GM12874 (cell line): ENCODE measurements at regions not wholly inside any gene's neighbourhood (a gene's known extent, or its start where the extent isn't known, plus 50 kb on each side); places are given as distances from the start of the nearest gene placed in this dataset.

Source experiments
- TF ChIP-seq, protein P1 (sequence below): IDR thresholded peaks from 2 replicates; pipeline ENCODE4 v1.5.1; 2011; ENCODE audit warnings: low read depth, mild to moderate bottlenecking, control low read depth, low read length, moderate library complexity; ENCODE audit not compliant: insufficient read depth

GRCh38 chr18:45290364-45290763 is 324.9 kb upstream of the SLC14A2 start:
- TF ChIP-seq, protein P1, sequence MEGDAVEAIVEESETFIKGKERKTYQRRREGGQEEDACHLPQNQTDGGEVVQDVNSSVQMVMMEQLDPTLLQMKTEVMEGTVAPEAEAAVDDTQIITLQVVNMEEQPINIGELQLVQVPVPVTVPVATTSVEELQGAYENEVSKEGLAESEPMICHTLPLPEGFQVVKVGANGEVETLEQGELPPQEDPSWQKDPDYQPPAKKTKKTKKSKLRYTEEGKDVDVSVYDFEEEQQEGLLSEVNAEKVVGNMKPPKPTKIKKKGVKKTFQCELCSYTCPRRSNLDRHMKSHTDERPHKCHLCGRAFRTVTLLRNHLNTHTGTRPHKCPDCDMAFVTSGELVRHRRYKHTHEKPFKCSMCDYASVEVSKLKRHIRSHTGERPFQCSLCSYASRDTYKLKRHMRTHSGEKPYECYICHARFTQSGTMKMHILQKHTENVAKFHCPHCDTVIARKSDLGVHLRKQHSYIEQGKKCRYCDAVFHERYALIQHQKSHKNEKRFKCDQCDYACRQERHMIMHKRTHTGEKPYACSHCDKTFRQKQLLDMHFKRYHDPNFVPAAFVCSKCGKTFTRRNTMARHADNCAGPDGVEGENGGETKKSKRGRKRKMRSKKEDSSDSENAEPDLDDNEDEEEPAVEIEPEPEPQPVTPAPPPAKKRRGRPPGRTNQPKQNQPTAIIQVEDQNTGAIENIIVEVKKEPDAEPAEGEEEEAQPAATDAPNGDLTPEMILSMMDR, result no peak

- TF ChIP-seq, protein P1, result no peak
Observed at GRCh38 chr18:45291621-45292615, 323.4 kb upstream of the SLC14A2 start.

DNA sequence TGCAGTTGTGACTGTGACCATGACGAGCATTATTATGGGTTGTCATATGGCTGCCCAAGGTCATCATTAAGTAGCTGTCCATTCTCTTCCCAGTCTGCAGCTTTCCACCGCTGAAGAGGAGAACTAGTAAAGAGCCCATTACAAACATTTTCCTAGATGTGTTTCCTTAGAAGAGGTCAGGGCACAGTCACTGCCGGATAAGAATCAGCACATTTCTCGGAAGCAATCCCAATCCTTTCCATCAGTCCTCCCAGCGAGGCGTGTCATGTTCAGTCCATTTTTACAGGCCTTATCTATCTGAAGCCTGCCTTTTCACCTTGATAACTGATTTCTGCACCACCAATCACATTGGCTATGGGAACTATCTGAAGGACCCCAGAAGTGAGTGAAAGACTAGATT is 319.9 kb upstream of the SLC14A2 start:
- TF ChIP-seq, protein P1, result no peak

DNA sequence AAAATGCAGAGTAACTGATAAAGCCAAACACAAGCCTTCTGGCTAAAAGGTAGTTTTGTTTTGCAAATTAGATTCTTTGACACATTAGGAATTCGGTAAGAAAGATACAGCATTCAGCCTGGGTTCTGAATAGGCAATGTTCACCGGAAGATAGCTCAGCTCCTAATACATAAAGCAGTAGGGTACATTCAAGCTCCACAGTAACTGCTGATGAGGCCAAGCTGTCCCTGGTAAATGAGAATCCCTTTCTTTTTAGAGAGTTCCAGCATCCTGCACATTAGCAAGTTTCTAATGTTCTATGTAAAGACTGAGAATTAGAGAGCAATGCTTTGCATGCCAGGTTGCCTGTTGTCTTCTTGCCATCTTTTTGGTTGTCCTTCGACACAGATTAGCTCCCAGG is 316.3 kb upstream of the SLC14A2 start:
- TF ChIP-seq, protein P1, result no peak

GRCh38 chr18:45303026-45303425 is 312.2 kb upstream of the SLC14A2 start:
- TF ChIP-seq, protein P1, result no peak

DNA sequence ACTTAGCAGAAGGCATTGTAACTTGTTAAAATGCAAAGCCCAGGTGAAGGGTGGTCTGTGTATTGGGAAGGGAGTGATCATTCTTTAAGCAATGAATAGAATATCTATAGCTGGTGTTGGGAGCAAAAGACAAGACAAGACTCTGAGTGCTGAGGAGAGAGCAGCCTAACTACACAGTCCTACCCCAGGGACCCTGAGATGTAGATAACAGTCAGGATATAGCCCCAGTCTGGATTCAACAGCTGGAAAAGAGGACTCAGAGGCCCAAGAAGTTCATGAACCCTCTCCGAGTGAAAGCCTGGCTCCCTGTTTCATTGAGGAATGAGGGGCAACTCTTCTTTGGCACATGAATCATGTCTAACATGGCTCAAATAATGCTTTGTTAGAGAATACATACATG is 310.7 kb upstream of the SLC14A2 start:
- TF ChIP-seq, protein P1, result no peak

DNA sequence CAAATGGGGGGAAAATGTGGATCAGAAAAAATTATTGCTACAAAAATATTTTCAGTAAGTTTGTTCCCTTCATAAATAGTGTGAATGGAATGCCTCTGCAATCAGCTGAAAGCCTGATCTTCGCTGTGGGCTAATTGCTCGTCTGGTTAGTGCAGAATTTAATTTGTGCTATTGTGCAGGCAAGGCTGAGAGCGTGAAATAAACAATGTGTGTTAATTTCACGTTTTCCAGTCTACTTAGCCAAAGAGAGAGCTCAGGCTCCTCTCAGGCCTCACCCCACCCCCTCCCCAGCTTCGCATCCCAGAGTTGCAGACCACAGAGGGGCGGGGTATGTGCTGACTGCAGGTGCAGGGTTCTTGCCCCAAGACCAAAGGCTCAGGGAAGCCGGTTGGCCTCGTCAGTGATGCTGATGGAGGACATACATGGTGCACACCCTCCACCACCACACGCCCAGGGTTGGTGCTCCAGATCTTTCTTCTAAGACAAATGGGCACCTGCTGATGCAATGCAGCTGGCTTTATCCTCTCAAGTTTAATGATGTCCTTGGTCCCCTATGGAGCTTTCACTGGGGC is 302.6 kb upstream of the SLC14A2 start:
- TF ChIP-seq, protein P1, result no peak
